ENCODE measurements at regions not wholly inside any gene's neighbourhood (a gene's known extent, or its start where the extent isn't known, plus 50 kb on each side); places are given as distances from the start of the nearest gene placed in this dataset.
"Not testable (repeated sequence)": the region's sequence is repeated elsewhere in the genome, so short reads cannot be mapped to it uniquely, and the experiment has no call there.

DNA sequence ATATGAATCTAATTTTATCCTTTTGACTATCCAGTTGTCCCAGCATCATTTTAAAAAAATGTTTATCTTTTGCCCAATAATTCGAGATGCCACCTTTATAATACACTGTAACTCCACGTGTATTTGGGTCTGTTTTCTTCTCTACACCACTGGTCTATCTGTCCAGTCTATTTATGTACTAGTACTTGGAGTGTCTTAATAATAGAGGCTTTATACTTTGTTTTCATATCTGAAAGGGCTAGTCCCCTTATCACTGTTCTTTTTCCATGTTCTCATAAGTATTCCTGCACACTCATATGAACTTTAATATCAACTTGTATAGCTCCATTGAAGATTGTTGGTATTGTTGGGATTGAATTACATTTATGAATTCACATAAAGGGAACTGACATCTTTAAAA is 101.1 kb upstream of the RMP24 start:
- DNase-seq (ENCODE audit: low read depth in 2 of 2): no peak

DNA sequence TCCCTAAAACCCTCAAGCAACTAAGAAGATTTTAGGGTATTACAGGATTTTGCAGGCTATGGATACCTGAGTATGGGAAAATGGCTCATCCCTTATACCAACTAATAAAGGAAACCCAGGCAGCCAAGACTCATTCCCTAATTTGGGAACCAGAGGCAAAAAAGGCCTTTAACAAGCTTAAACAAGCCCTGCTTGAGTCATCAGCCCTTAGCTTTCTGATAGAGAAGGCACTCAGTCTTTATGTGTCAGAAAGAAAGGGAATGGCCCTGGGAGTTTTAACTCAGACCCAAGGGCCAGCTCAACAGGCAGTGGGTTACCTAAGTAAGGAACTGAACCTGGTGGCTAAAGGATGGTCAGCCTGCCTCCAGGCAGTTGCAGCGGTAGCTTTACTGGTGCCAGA is 96.9 kb upstream of the RMP24 start:
- no peak for DNase-seq (ENCODE audit: low read depth in 2 of 2)

DNA sequence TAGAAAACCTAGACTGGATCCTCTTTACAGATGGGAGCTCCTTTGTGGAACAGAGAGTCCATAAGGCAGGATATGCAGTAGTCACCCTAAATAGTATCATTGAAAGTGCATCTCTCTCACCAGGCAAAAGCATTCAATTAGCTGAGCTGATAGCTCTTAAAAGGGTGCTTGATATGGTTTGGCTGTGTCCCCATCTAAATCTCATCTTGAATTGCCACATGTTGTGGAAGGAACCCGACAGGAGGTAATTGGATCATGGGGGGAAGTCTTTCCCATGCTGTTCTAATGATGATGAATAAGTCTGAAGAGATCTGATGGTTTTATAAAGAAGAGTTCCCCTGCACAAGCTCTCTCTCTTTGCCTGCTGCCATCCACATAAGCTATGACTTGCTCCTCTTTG is 96.2 kb upstream of the RMP24 start:
- no peak for DNase-seq (ENCODE audit: low read depth in 2 of 2)

DNA sequence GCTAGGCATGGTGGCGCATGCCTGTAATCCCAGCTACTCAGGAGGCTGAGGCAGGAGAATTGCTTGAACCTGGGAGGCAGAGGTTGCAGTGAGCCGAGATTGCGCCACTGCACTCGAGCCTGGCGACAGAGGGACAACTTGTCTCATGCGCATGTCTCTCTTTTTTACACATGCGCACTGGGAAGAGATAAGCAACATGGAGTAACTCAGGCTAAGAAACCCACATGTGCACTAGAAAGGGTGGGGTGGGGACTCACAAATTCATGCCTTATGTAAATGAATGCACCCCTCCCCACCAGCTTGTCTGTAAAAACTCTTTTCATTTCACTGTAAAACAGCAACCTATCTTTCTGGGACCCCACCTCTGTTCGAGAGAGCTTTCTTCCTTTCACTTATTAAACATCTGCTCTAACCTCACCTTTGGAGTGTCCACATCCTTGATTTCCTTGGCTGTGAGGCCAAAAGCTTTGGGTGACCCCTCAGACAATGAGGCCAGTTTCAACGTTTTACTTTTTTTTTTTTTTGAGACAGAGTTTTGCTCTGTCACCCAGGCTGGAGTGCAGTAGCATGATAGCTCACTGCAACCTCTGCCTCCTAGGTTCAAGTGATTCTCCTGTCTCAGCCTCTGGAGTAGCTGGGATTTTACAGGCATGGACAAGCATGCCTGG is 91.6 kb upstream of the RMP24 start:
- DNase-seq (ENCODE audit: low read depth in 2 of 2): no peak

DNA sequence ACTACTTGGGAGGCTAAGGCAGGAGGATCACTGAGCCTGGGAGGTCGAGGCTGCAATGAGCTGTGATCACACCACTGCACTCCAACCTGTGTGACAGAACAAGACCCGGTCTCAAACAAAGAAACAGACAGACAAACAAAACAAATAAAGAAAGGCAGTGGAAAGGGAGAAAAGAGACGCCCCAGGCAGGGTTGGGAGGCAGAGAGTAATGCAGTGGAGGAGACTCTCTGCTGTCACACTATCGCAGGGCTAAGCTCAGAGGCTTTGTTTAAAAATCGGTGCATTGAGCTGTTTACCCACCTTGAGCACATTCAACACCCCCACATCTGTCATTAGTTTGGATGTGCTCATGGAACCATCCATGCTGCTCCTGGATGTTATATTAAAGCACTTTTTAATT is 84.2 kb upstream of the RMP24 start:
- DNase-seq (ENCODE audit: low read depth in 2 of 2): no peak

DNA sequence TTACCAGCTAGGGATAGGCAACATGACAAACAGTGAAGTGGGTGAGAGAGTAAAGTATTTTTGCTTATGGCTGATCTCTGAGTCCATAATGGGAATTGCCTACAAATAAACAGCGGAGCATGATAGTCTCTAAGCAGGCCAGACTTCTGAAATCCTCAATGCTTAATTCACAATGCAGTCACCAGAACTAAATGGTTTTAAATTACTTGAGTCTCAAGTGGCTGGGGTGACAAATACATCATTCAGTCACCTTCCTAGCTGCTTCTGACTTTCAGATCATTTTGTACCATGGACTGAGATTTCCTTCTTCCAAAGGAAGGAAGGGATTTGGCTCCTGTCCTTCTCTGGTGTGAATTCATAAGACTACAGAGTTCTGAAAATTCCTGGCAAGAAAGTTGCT is 82.8 kb upstream of the RMP24 start:
- DNase-seq (ENCODE audit: low read depth in 2 of 2): no peak

DNA sequence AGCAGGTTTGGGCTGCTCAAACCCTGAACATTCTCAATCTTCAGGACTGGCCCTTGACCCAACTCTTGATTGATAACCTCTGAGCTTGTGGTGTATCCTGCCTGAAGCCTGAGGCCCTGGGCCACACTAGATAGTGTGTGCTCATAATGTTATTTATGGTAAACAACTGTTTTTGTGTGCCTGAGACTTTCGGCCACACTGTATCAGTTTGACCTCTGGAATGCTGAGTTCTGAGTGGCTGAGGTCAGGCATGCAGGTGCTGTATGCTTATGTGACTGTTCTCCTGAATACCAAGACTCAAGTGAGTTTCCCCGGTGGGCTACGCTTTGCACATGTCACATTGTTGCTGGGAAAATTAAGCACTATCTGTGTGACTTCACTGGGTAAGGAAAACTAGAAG is 82.2 kb upstream of the RMP24 start:
- DNase-seq (ENCODE audit: low read depth in 2 of 2): no peak

DNA sequence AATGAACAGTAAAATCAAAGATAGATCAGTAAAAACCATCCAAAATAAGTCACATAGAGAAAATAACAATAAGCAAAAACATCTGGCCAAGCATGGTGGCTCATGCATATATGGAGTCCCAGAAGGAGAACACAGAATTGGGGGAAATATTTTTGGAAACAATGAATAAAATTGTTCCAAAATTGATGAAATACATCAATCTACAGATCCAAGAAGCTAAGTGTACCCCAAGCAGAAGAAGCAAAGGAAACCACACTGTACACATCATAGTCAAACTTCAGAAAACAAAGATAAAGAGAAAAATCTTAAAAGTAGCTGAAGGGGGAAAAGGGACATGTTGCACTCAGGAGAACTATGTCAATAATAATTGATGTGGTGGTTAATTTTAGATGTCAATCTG is 80.4 kb upstream of the RMP24 start:
- no peak for DNase-seq (ENCODE audit: low read depth in 2 of 2)

DNA sequence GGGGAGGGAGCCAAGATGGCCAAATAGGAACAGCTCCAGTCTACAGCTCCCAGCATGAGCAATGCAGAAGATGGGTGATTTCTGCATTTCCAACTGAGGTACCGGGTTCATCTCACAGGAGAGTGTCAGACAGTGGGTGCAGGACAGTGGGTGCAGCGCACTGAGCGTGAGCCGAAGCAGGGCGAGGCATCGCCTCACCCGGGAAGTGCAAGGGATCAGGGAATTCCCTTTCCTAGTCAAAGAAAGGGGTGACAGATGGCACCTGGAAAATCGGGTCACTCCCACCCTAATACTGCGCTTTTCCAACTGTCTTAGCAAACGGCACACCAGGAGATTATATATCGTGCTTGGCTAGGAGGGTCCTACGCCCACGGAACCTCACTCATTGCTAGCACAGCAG is 75.0 kb upstream of the RMP24 start:
- DNase-seq (ENCODE audit: low read depth in 2 of 2): not testable (repeated sequence)

DNA sequence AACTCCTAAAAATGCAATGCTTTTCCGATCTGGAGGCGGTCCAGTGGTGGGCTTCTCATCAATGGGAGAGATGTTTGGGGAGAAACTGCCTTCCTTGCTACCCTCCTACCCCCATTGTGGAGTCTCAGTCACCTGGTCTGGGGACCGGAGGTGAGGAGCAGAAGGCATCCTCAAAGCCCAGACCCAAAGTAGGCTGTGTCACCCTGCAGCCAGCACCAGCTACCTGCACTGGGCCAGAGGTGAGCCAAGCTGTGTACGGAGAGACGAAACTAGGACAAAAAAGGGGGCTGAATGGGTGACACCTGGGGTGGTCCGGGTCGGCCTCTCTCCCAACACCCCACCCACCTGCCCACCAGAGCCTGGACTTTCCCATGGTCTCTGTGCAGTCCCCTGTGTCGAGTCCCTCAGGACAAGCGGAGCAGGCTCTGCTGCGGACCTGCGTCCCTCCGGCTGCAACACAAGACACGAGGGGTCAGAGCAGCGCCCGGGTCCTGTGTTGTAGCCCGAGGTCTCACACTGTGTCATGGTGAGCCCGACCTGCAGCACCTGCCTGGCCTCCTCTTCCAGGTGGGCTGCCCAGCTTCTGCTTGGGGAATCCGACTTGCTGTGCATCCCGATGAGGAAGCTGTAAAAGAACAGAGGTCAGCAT is 68.0 kb upstream of the RMP24 start:
- no peak for DNase-seq (ENCODE audit: low read depth in 2 of 2)

DNA sequence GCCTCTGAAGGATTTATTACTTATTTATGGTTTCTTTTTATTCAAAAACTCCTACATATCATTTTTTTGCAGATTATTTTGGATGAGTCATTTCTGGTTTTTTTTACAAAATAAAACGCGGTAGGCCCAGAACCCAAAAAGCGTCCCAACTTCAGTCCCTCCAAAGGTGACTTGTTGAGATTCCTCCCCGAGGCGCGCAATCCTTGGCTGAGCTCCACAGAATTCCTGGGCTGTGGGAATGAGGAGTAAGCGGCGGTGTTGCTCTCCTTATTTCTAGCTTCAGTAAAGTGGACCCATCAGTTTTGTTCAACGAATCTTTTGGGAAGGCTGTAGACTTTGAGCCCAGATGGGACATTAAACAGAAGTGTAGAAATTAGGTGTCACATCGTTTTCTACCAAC is 67.0 kb upstream of the RMP24 start:
- DNase-seq (ENCODE audit: low read depth in 2 of 2): no peak

DNA sequence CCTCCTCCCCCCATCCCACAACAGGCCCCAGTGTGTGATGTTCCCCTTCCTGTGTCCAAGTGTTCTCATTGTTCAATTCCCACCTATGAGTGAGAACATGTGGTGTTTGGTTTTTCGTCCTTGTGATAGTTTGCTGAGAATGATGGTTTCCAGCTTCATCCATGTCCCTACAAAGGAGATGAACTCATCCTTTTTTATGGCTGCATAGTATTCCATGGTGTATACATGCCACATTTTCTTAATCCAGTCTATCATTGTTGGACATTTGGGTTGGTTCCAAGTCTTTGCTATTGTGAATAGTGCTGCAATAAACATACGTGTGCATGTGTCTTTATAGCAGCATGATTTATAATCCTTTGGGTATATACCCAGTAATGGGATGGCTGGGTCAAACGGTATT is 66.2 kb upstream of the RMP24 start:
- not testable (repeated sequence) for DNase-seq (ENCODE audit: low read depth in 2 of 2)

DNA sequence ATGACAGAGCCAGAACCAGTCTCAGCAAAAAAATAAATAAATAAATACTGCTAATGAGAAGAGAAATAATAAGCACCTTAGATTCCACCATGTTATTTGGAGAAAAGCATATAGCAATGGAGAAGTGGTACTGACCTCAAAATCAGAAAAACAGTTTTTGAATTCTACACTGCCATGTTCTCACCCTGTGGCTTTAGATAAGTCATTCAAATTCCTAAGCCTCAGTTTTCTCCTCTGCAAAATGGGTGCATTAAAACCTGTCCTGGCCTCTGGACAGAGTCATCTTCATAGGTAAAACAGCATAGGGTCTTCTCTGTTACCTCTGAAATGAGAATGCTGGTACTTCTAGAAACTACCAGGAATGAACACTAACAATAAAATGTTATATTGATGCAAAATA is 62.2 kb upstream of the RMP24 start:
- DNase-seq (ENCODE audit: low read depth in 2 of 2): no peak

DNA sequence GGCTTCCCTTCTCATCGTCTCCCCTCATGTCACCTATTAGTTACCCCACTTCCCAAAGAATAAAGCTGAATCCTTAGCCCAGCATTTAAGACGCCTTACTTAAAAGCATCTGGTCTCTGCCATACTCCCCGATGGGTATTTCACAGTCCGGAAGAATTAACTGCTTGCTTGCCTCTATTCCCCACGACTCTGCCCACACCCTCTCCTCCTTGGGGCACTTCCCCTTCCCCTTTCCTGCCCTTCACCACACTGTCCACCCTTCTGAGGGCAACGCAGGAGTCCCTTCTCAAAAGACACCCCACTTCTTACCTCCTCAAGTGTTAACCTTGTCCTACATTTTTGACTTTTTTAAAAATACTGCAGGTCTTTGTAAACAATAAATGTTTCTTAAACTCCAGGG is 60.1 kb upstream of the RMP24 start:
- DNase-seq (ENCODE audit: low read depth in 2 of 2): no peak

DNA sequence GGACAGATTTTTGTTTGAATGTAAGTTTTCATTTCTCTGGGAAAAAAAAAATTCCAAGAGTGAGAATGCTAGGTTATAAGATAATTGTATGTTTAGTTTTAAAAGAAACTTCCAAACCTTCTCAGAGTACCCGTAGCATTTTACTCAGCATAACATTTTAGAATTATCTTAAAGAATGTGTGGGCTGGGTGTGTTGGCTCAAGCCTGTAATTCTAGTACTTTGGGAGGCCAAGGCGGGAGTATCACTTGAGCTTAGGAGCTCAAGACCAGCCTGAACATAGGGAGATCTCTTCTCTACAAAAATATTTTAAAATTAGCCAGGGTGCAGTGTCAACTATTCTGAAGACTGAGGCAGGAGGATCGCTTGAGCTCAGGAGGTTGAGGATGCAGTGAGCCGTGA is 57.4 kb upstream of the RMP24 start:
- no peak for DNase-seq (ENCODE audit: low read depth in 2 of 2)

DNA sequence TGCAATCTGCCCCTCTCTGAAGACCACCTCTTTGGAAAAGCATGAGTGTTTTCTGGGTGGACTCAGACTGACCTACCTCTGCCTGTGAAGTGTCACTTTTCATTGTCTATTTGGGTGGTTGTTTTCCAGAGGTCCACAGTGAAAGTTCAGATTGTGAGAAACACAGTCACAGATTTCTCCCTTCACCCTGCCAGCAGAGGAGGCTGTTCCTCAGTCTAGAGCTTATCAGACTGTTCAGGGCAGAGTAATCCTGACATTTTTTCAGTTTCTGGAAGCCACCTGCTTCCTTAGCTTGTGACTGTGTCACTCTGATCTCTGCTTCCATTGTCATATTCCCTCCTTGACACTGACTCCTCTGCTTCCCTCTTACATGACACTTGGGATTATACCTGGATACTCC is 55.4 kb upstream of the RMP24 start:
- no peak for DNase-seq (ENCODE audit: low read depth in 2 of 2)

DNA sequence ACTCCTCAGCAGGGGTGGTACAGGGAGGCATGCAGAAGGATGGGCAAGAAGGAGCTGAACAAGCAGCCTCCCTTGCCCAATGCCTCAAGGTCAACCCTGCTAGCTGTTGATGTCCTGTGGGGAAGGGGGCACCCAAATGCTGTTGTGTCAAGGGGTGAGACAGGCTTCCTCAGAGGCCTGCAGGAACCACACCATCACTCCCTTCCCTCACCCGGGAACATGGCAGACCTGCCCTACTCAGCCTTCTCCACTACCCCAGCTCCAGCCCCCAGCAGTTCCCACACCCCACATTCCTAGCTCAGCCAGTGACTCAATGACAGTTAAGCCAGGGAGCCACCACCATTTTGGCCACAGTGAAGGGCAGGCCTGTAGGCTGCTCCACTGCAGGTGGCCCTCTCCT is 53.9 kb upstream of the RMP24 start:
- DNase-seq (ENCODE audit: low read depth in 2 of 2): no peak

DNA sequence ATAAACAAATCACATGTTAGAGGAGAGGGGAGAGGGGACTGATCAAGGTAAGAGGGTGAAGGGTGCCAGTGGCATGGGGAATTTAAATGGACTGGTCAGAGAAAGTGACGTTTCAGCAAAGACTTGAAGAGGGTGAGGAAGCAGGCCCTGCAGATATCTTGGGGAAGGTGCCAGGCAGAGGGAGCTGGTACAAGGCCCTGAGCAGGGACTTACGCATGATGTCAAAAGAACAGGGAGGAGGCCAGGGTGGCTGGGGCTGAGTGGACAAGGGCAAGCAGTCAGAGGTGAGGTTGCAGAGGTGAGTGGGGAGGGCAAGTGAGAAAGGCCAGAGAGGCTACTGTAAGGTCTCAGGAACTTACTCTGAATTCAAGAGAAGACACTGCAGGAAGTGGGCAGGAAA is 53.3 kb upstream of the RMP24 start:
- DNase-seq (ENCODE audit: low read depth in 2 of 2): no peak

DNA sequence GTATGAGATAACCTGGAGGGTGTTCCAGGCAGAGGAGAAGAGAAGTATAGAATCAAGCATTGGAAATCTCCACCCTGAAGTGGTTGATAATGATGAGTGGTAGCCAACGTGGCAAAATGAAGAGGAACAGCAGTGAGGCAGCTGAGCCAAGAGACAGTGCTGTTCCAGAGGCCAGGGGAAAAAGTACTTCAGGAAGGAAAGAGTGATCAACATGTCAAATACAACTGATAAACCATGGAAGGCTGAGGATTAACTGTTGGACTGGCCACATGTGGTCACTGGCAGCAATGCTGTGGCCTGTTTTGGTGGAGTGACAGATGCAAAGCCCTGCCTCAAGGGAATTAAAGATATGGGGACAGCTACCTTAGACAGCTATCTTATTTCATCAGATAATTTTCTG is 51.9 kb upstream of the RMP24 start:
- DNase-seq (ENCODE audit: low read depth in 2 of 2): no peak
